WTC11 (cell line): ENCODE measurements at regions not wholly inside any gene's neighbourhood (a gene's known extent, or its start where the extent isn't known, plus 50 kb on each side); places are given as distances from the start of the nearest gene placed in this dataset.

Experiments
- ATAC-seq: fragments of 200-7000 bp; cut with Tn5 transposase; 2 replicates; pipeline ENCODE4 v1.10.0; 2021; ENCODE audit warnings: mild to moderate bottlenecking, moderate library complexity
- CTCF ChIA-PET: fragments of 300-600 bp; sonication (Branson Sonifier 250); formaldehyde crosslinking; loops from one replicate; lab custom pipeline; 2021; ENCODE audit warnings: antibody characterized with exemption; lab: Charles Lee
- POLR2A ChIA-PET: fragments of 350-600 bp; sonication (Branson Sonifier 250); formaldehyde crosslinking; loops from one replicate; lab custom pipeline; 2021; ENCODE audit warnings: antibody characterized with exemption; lab: Charles Lee
- DNase-seq: peaks from one replicate; pipeline ENCODE4 v3.0.0; 2021; ENCODE audit warnings: low spot score
- H3K27ac Mint-ChIP-seq: 2 replicates; pipeline ENCODE4 v1.8.0; 2021; ENCODE audit warnings: mixed read lengths
- H3K27me3 Mint-ChIP-seq: 2 replicates; pipeline ENCODE4 v1.8.0; 2021; ENCODE audit warnings: low read depth, mild to moderate bottlenecking, moderate library complexity, mixed read lengths
- H3K36me3 Mint-ChIP-seq: 2 replicates; pipeline ENCODE4 v1.8.0; 2021; ENCODE audit warnings: mixed read lengths
- H3K4me1 Mint-ChIP-seq: 2 replicates; pipeline ENCODE4 v1.8.0; 2022; ENCODE audit warnings: mixed read lengths
- H3K4me3 Mint-ChIP-seq: 2 replicates; pipeline ENCODE4 v1.8.0; 2021; ENCODE audit warnings: mild to moderate bottlenecking, moderate library complexity, mixed read lengths
- H3K9me3 Mint-ChIP-seq: 2 replicates; pipeline ENCODE4 v1.8.0; 2021; ENCODE audit warnings: mixed read lengths
- ATF2 ChIP-seq: sonication (generic); formaldehyde crosslinking; IDR thresholded peaks from 2 replicates; pipeline ENCODE4 v1.8.1; 2022; ENCODE audit warnings: low read depth, missing genetic modification reagents, borderline replicate concordance
- CDX4 ChIP-seq: fragments of 250-450 bp; sonication (Bioruptor Pico); IDR thresholded peaks from 2 replicates; pipeline ENCODE4 v1.9.0; 2021; ENCODE audit warnings: moderate library complexity, mild to moderate bottlenecking, inconsistent platforms, borderline replicate concordance
- FOXP1 ChIP-seq: sonication (generic); formaldehyde crosslinking; IDR thresholded peaks from 2 replicates; pipeline ENCODE4 v1.8.0; 2022; ENCODE audit warnings: missing genetic modification reagents, mild to moderate bottlenecking, moderate library complexity, borderline replicate concordance
- MXD4 ChIP-seq: fragments of 250-450 bp; sonication (Bioruptor Pico); IDR thresholded peaks from 2 replicates; pipeline ENCODE4 v1.8.0; 2021; ENCODE audit warnings: mild to moderate bottlenecking, moderate library complexity, borderline replicate concordance
- NR2C2 ChIP-seq: sonication (generic); formaldehyde crosslinking; IDR thresholded peaks from 2 replicates; pipeline ENCODE4 v1.8.0; 2022; ENCODE audit warnings: mild to moderate bottlenecking, missing genetic modification reagents
- PRRX2 ChIP-seq: fragments of 250-450 bp; sonication (Bioruptor Pico); IDR thresholded peaks from 2 replicates; pipeline ENCODE4 v1.8.0; 2021; ENCODE audit warnings: mild to moderate bottlenecking
- RELA ChIP-seq: sonication (generic); formaldehyde crosslinking; IDR thresholded peaks from 2 replicates; pipeline ENCODE4 v1.8.1; 2022; ENCODE audit warnings: missing genetic modification reagents, mild to moderate bottlenecking, borderline replicate concordance
- SOX15 ChIP-seq: fragments of 250-450 bp; sonication (Bioruptor Pico); IDR thresholded peaks from 2 replicates; pipeline ENCODE4 v1.9.0; 2021; ENCODE audit warnings: mild to moderate bottlenecking
- USF1 ChIP-seq: sonication (generic); formaldehyde crosslinking; IDR thresholded peaks from 2 replicates; pipeline ENCODE4 v1.8.0; 2022; ENCODE audit warnings: mild to moderate bottlenecking, missing genetic modification reagents
- ZNF138 ChIP-seq: sonication (generic); formaldehyde crosslinking; conservative IDR thresholded peaks from 2 replicates; pipeline ENCODE4 v1.8.1; 2022; ENCODE audit warnings: mild to moderate bottlenecking, moderate library complexity, missing genetic modification reagents
- ZNF232 ChIP-seq: sonication (generic); formaldehyde crosslinking; IDR thresholded peaks from 2 replicates; pipeline ENCODE4 v1.8.0; 2022; ENCODE audit warnings: mild to moderate bottlenecking, missing genetic modification reagents
- ZNF263 ChIP-seq: sonication (generic); formaldehyde crosslinking; IDR thresholded peaks from 2 replicates; pipeline ENCODE4 v1.8.1; 2022; ENCODE audit warnings: low read depth, mild to moderate bottlenecking, moderate library complexity, missing genetic modification reagents
- ZNF281 ChIP-seq: sonication (generic); formaldehyde crosslinking; IDR thresholded peaks from 2 replicates; pipeline ENCODE4 v1.8.0; 2023; ENCODE audit warnings: mild to moderate bottlenecking, missing genetic modification reagents
- ZNF396 ChIP-seq: fragments of 250-450 bp; sonication (Bioruptor Pico); IDR thresholded peaks from 2 replicates; pipeline ENCODE4 v1.8.0; 2021; ENCODE audit warnings: mild to moderate bottlenecking, moderate library complexity, borderline replicate concordance
- ZNF671 ChIP-seq: fragments of 250-450 bp; sonication (Bioruptor Pico); IDR thresholded peaks from 2 replicates; pipeline ENCODE4 v1.8.0; 2021; ENCODE audit warnings: mild to moderate bottlenecking
- TF ChIP-seq, protein P1 (sequence below): fragments of 250-450 bp; sonication (Bioruptor Pico); IDR thresholded peaks from 2 replicates; pipeline ENCODE4 v1.9.0; 2021; ENCODE audit warnings: mild to moderate bottlenecking
- TF ChIP-seq, protein P2 (sequence below): sonication (generic); formaldehyde crosslinking; IDR thresholded peaks from 2 replicates; pipeline ENCODE4 v1.8.0; 2022; ENCODE audit warnings: mild to moderate bottlenecking, missing genetic modification reagents
- TF ChIP-seq, protein P3 (sequence below): sonication (generic); formaldehyde crosslinking; IDR thresholded peaks from 2 replicates; pipeline ENCODE4 v1.8.1; 2023; ENCODE audit warnings: mild to moderate bottlenecking, moderate library complexity, missing genetic modification reagents
- TF ChIP-seq, protein P4 (sequence below): sonication (generic); formaldehyde crosslinking; conservative IDR thresholded peaks from 2 replicates; pipeline ENCODE4 v1.8.1; 2023; ENCODE audit warnings: mild to moderate bottlenecking, low read depth, missing genetic modification reagents, moderate library complexity
- TF ChIP-seq, protein P5 (sequence below): sonication (generic); formaldehyde crosslinking; IDR thresholded peaks from 2 replicates; pipeline ENCODE4 v1.8.1; 2023; ENCODE audit warnings: mild to moderate bottlenecking, missing genetic modification reagents

DNA sequence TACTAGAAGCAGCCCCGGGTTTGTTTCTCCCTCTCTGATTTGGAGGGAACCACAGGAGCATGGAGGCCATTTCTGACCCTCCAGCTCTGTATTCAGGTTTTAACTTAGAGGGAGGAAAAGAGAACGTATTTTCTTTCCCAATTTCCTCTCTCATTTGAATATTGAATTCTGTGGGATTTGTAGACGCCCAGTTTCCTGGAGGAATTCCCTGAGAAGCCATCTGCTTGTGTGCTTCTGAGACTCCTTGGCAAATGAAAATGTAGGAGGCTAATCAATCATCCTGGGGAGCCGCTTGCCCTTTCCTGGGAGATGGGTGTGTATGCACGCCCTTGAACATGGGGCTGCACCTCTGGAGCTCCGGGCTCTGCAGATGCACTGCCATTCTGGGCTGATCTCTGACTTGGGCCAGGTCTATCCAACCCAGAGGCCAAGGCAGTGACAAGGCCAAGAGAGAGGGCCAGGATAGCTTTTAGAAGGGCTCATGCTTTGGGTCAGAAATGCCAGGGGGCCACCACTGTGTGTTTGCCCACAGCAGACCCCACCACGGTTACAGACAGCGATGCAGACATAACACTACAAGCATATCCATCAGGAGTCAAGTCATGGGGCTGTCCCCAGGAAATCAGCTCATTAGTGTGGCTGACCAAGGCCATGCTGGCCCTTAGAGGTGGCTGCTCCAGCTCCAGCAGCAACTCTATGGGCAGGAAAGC, 174.5 kb downstream of the C5orf15 start (continued):
- no peak for TF ChIP-seq ZNF281
- TF ChIP-seq, all 79 proteins: peak for 0

DNA sequence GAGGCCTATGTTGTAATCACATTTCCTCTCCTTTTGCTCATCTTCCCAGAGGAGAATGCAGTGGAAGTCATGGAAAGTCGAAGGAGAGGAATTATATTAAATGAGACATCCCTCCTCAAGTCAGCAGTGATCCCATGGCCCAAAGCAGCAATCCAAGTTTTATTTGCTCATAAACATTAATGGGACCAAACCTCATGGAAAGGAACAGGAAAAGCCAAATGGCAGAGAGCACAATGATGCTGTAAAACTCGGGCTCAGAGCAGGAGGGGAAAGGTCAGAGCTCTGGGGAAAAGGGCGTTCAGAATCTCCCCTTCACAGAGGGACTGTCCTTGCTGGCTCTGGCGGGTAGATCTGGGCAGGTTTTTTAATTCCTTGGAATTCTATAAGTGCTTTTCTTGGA, 175.8 kb downstream of the C5orf15 start:
- Mint-ChIP-seq H3K4me1 (peaks cover 28% of the 10 kb centered on the region), H3K27me3 (peaks cover 9% of the 10 kb centered on the region; the same call in 1 of the 2 replicates), H3K27ac (no peak overlapping the region), H3K36me3 (no peaks in the 10 kb centered on the region), H3K9me3 (no peaks in the 10 kb centered on the region), H3K4me3 (no peak overlapping the region)
- ATAC-seq (no peak), DNase-seq (no peak)
- no peak for TF ChIP-seq PRRX2 (CRISPR knock-in tag)
- TF ChIP-seq, protein P1, sequence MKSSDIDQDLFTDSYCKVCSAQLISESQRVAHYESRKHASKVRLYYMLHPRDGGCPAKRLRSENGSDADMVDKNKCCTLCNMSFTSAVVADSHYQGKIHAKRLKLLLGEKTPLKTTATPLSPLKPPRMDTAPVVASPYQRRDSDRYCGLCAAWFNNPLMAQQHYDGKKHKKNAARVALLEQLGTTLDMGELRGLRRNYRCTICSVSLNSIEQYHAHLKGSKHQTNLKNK (CRISPR knock-in tag): no peak
- TF ChIP-seq USF1 (CRISPR knock-in tag): no peak
- TF ChIP-seq RELA (CRISPR knock-in tag): no peak
- TF ChIP-seq, protein P2, sequence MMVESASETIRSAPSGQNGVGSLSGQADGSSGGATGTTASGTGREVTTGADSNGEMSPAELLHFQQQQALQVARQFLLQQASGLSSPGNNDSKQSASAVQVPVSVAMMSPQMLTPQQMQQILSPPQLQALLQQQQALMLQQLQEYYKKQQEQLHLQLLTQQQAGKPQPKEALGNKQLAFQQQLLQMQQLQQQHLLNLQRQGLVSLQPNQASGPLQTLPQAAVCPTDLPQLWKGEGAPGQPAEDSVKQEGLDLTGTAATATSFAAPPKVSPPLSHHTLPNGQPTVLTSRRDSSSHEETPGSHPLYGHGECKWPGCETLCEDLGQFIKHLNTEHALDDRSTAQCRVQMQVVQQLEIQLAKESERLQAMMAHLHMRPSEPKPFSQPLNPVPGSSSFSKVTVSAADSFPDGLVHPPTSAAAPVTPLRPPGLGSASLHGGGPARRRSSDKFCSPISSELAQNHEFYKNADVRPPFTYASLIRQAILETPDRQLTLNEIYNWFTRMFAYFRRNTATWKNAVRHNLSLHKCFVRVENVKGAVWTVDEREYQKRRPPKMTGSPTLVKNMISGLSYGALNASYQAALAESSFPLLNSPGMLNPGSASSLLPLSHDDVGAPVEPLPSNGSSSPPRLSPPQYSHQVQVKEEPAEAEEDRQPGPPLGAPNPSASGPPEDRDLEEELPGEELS (CRISPR knock-in tag): no peak
- TF ChIP-seq, protein P3, sequence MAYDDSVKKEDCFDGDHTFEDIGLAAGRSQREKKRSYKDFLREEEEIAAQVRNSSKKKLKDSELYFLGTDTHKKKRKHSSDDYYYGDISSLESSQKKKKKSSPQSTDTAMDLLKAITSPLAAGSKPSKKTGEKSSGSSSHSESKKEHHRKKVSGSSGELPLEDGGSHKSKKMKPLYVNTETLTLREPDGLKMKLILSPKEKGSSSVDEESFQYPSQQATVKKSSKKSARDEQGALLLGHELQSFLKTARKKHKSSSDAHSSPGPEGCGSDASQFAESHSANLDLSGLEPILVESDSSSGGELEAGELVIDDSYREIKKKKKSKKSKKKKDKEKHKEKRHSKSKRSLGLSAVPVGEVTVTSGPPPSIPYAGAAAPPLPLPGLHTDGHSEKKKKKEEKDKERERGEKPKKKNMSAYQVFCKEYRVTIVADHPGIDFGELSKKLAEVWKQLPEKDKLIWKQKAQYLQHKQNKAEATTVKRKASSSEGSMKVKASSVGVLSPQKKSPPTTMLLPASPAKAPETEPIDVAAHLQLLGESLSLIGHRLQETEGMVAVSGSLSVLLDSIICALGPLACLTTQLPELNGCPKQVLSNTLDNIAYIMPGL (CRISPR knock-in tag): no peak
- TF ChIP-seq SOX15 (CRISPR knock-in tag): no peak
- no peak for TF ChIP-seq NR2C2
- TF ChIP-seq MXD4: no peak
- no peak for TF ChIP-seq ZNF671 (CRISPR knock-in tag)
- no peak for TF ChIP-seq ZNF263 (CRISPR knock-in tag)
- no peak for TF ChIP-seq ATF2 (CRISPR knock-in tag)
- TF ChIP-seq ZNF232 (CRISPR knock-in tag): no peak
- no peak for TF ChIP-seq ZNF396 (CRISPR knock-in tag)
- TF ChIP-seq FOXP1 (CRISPR knock-in tag): no peak
- TF ChIP-seq CDX4 (CRISPR knock-in tag): no peak
- no peak for TF ChIP-seq ZNF138 (CRISPR knock-in tag)
- TF ChIP-seq, protein P4, sequence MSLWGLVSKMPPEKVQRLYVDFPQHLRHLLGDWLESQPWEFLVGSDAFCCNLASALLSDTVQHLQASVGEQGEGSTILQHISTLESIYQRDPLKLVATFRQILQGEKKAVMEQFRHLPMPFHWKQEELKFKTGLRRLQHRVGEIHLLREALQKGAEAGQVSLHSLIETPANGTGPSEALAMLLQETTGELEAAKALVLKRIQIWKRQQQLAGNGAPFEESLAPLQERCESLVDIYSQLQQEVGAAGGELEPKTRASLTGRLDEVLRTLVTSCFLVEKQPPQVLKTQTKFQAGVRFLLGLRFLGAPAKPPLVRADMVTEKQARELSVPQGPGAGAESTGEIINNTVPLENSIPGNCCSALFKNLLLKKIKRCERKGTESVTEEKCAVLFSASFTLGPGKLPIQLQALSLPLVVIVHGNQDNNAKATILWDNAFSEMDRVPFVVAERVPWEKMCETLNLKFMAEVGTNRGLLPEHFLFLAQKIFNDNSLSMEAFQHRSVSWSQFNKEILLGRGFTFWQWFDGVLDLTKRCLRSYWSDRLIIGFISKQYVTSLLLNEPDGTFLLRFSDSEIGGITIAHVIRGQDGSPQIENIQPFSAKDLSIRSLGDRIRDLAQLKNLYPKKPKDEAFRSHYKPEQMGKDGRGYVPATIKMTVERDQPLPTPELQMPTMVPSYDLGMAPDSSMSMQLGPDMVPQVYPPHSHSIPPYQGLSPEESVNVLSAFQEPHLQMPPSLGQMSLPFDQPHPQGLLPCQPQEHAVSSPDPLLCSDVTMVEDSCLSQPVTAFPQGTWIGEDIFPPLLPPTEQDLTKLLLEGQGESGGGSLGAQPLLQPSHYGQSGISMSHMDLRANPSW: no peak
- TF ChIP-seq, protein P5, sequence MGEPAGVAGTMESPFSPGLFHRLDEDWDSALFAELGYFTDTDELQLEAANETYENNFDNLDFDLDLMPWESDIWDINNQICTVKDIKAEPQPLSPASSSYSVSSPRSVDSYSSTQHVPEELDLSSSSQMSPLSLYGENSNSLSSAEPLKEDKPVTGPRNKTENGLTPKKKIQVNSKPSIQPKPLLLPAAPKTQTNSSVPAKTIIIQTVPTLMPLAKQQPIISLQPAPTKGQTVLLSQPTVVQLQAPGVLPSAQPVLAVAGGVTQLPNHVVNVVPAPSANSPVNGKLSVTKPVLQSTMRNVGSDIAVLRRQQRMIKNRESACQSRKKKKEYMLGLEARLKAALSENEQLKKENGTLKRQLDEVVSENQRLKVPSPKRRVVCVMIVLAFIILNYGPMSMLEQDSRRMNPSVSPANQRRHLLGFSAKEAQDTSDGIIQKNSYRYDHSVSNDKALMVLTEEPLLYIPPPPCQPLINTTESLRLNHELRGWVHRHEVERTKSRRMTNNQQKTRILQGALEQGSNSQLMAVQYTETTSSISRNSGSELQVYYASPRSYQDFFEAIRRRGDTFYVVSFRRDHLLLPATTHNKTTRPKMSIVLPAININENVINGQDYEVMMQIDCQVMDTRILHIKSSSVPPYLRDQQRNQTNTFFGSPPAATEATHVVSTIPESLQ (CRISPR knock-in tag): no peak
- CTCF ChIA-PET: interaction anchor here (0.8 kb wide), 1 partner anchor 74 kb away, joined by 3 read pairs; no protein-coding TSS in a partner anchor
- POLR2A ChIA-PET: no interaction called here
